ENCODE measurements at regions not wholly inside any gene's neighbourhood (a gene's known extent, or its start where the extent isn't known, plus 50 kb on each side); places are given as distances from the start of the nearest gene placed in this dataset.

DNA sequence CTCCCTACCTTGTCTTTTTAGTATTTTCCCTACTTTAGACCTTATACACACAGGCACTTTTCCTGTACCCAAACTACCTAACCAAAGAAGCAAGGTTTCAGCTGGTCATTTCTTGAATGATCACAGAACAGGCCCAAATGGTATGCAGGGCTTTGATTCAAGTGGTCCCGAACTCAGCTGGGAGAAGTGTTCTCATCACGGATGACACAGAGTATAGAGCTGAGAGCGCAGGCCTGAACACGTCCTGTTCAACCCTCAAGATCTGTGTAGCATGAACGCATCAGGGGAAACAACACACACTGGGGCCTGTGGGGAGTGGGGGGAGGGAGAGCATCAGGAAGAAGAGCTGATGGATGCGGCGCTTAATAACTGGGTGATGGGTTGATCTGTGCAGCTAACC, 318.2 kb downstream of the SFMBT2 start:
- H3K4me3 ChIP-seq (ENCODE audit: insufficient read depth, low read depth, low read length, poor library complexity, severe bottlenecking) = no peak overlapping the region
- H3K27ac ChIP-seq (ENCODE audit: insufficient read depth, low read length, poor library complexity, severe bottlenecking) = no peak overlapping the region
- no peaks in the 10 kb centered on the region for H3K27me3 ChIP-seq (replicated peaks; ENCODE audit: control insufficient read depth, insufficient read depth, low read length, poor library complexity, severe bottlenecking)
- H3K4me1 ChIP-seq (ENCODE audit: control insufficient read depth, insufficient read depth, low read length, poor library complexity, severe bottlenecking) = no peaks in the 10 kb centered on the region
- no peaks in the 10 kb centered on the region for H3K9me3 ChIP-seq (ENCODE audit: control insufficient read depth, low read length)
- no peak for DNase-seq
- H3K36me3 ChIP-seq (ENCODE audit: control insufficient read depth, insufficient read depth, low read length) = no peaks in the 10 kb centered on the region

DNA sequence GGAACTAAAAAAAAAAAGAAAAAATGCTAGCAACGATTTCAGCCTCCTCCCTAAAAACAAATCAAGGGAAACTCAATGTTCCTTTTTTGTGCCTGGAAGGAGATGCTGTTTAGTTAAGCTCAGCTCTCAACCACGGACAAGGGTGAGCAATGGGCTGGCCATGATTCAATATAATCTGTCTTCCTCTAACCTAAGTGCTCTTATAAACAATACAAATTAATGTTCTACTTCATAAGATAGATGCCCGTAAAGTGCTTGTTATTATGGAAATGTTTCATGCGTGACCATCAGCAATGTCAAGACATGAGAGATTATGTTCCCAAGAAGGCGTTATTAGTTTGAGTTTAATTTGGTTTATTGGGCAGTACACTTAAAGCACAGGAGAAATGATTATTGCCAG, 320.3 kb downstream of the SFMBT2 start:
- DNase-seq = no peak
- no peak overlapping the region for H3K27ac ChIP-seq (ENCODE audit: insufficient read depth, low read length, poor library complexity, severe bottlenecking)
- H3K36me3 ChIP-seq (ENCODE audit: control insufficient read depth, insufficient read depth, low read length) = no peaks in the 10 kb centered on the region
- no peaks in the 10 kb centered on the region for H3K4me1 ChIP-seq (ENCODE audit: control insufficient read depth, insufficient read depth, low read length, poor library complexity, severe bottlenecking)
- no peaks in the 10 kb centered on the region for H3K9me3 ChIP-seq (ENCODE audit: control insufficient read depth, low read length)
- H3K27me3 ChIP-seq (replicated peaks; ENCODE audit: control insufficient read depth, insufficient read depth, low read length, poor library complexity, severe bottlenecking) = no peaks in the 10 kb centered on the region
- no peak overlapping the region for H3K4me3 ChIP-seq (ENCODE audit: insufficient read depth, low read depth, low read length, poor library complexity, severe bottlenecking)

DNA sequence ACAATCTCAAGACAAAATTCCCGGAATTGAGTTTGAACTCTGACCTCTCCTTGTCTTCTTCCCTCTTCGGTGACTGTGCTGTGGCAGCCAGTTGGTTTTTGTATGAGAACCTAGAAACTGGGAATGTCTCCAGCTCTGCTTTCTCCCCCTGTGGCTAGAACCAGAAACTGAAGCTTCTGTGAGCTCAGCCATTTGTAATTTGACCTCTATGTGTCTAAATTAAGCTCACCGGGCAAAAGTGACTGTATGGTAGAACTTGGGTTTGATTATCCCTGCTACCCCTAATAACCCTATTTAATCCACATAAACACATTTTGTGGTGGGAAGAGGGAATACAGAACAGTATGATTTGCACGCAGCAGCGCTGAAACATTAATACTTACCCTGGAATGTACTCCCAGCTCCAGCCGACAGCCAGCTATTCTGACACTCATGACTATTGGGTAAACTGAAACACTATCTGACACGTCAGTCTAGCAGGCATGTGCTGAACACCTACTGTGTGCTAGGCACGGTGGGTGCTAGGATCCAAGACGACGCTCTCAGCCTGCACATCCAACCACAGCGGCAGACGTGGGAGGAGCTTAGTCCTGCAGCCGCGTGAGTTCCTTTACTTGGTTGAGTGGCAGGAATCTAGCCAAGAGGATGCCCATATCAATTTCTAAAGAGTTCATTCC, 324.8 kb downstream of the SFMBT2 start:
- Histone ChIP-seq H3K9me3 (ENCODE audit: control insufficient read depth, low read length) (no peaks in the 10 kb centered on the region), H3K4me3 (ENCODE audit: insufficient read depth, low read depth, low read length, poor library complexity, severe bottlenecking) (no peak overlapping the region), H3K27me3 (replicated peaks; ENCODE audit: control insufficient read depth, insufficient read depth, low read length, poor library complexity, severe bottlenecking) (no peaks in the 10 kb centered on the region), H3K27ac (ENCODE audit: insufficient read depth, low read length, poor library complexity, severe bottlenecking) (no peak overlapping the region), H3K4me1 (ENCODE audit: control insufficient read depth, insufficient read depth, low read length, poor library complexity, severe bottlenecking) (no peaks in the 10 kb centered on the region), H3K36me3 (ENCODE audit: control insufficient read depth, insufficient read depth, low read length) (no peaks in the 10 kb centered on the region)
- no peak for DNase-seq

DNA sequence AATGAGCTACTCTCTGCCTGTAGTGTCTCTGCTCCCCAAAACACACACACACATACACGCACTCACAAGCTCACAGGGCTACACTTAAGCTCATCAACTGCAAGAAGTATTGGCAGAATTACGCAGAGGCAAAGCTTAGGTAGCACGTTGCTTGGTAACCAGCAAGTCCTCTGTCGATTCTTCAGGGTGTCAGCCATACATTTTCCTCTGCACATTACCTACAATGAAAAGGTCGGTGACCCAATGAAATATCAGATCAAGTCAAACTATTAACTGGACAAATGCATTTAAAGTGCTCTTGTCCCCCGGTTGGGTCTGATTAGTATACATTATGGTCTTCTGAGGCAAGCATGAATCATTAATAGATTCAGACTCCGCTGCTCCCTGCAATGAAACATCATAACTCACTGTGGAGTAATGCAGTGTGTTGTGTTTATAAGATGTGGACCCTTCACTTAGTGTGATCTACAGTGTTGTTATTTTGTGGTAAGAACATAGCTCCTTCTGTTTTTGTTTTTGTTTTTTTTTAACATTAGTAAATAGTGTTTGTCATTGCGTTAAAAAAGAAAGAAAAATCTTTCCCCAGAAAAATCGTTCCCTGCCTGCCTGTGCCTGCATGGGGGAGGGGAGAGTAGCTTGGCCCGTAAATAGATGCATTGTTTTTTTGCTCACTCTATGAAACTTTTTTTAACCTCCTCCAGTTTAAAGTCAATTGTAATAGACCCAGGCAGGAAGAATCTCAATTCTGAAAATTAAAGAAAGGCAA, 325.5 kb downstream of the SFMBT2 start:
- Histone ChIP-seq H3K4me1 (ENCODE audit: control insufficient read depth, insufficient read depth, low read length, poor library complexity, severe bottlenecking) (no peaks in the 10 kb centered on the region), H3K27me3 (replicated peaks; ENCODE audit: control insufficient read depth, insufficient read depth, low read length, poor library complexity, severe bottlenecking) (peaks cover under 1% of the 10 kb centered on the region), H3K36me3 (ENCODE audit: control insufficient read depth, insufficient read depth, low read length) (no peaks in the 10 kb centered on the region), H3K4me3 (ENCODE audit: insufficient read depth, low read depth, low read length, poor library complexity, severe bottlenecking) (no peak overlapping the region), H3K27ac (ENCODE audit: insufficient read depth, low read length, poor library complexity, severe bottlenecking) (no peak overlapping the region), H3K9me3 (ENCODE audit: control insufficient read depth, low read length) (no peaks in the 10 kb centered on the region)
- DNase-seq = no peak

DNA sequence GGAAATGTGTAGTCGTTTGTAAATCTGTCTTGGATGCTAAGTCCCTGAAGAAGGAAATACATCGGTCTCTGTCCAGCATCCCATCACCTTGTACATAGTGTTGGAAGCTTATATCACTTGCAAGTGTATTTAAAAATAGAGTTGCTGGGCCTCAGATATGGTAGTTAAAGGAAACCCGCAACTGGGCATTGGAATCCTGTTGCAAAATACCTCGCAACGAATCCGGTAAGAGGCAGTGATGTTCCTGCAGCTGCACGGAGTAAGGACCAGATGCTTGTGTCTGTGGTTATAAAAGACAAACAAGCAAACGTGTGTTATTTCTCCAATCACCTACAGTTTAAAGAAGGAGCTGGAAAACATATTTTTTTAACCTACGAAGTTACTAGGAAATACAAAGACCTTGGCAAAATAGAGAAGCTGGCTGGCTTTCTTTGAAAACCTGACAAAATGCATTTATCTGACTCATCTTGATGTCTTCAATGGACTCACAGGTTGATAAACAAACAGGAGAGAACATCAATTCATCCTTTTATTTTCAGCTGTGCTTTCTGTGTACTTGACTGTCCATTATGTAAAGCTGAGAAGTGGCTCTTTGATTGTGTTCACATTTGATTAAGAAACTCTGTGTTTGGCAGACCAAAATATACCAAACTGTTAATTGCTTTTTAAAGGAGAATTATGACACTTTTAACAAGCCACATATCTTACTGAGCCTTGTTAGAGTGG, 326.4 kb downstream of the SFMBT2 start:
- Histone ChIP-seq H3K27ac (ENCODE audit: insufficient read depth, low read length, poor library complexity, severe bottlenecking) (no peak overlapping the region), H3K9me3 (ENCODE audit: control insufficient read depth, low read length) (no peaks in the 10 kb centered on the region), H3K27me3 (replicated peaks; ENCODE audit: control insufficient read depth, insufficient read depth, low read length, poor library complexity, severe bottlenecking) (peaks cover 2% of the 10 kb centered on the region), H3K4me1 (ENCODE audit: control insufficient read depth, insufficient read depth, low read length, poor library complexity, severe bottlenecking) (no peaks in the 10 kb centered on the region), H3K36me3 (ENCODE audit: control insufficient read depth, insufficient read depth, low read length) (no peaks in the 10 kb centered on the region), H3K4me3 (ENCODE audit: insufficient read depth, low read depth, low read length, poor library complexity, severe bottlenecking) (no peak overlapping the region)
- no peak for DNase-seq

DNA sequence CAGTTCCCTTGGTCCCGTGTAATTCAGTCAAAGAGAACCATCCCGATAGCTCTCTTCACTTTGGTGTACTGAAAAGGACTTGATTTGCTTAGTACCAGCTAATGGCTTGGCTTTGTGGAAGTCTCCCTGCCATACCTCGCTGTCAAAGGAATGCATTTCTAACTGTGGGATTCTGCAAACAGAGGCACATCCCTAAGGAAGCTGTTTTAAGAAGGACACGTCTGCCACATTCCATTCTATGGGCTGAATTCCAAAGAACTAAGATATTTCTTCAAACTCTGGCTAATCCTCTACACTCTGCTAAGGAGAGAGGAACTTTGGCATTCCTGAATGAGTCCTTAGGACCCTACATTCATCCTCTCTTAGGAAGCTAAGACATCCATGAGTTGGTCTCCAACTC, 327.9 kb downstream of the SFMBT2 start:
- no peak for DNase-seq
- Histone ChIP-seq H3K4me3 (ENCODE audit: insufficient read depth, low read depth, low read length, poor library complexity, severe bottlenecking) (no peak overlapping the region), H3K9me3 (ENCODE audit: control insufficient read depth, low read length) (no peaks in the 10 kb centered on the region), H3K4me1 (ENCODE audit: control insufficient read depth, insufficient read depth, low read length, poor library complexity, severe bottlenecking) (no peaks in the 10 kb centered on the region), H3K36me3 (ENCODE audit: control insufficient read depth, insufficient read depth, low read length) (no peaks in the 10 kb centered on the region), H3K27me3 (replicated peaks; ENCODE audit: control insufficient read depth, insufficient read depth, low read length, poor library complexity, severe bottlenecking) (peaks cover 2% of the 10 kb centered on the region), H3K27ac (ENCODE audit: insufficient read depth, low read length, poor library complexity, severe bottlenecking) (no peak overlapping the region)

DNA sequence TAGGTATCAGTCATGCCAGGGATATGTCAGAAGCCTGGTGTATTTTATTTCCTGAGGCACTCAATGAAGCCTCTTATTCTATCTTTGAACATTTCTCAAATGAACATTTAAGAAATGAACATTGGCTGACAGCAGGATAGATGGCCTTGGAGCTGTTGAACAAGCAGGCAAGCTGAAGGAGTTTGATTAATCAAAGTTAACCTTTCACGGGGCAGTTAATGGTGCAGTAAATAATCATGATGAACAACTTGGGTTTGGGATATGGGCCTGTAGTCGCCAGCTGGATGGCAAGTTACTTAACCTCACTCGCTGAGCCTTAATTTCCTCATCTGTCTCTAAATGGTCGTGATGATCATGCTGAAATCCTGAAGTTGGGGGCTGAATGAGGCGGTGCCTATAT, 333.0 kb downstream of the SFMBT2 start:
- no peaks in the 10 kb centered on the region for H3K4me1 ChIP-seq (ENCODE audit: control insufficient read depth, insufficient read depth, low read length, poor library complexity, severe bottlenecking)
- no peaks in the 10 kb centered on the region for H3K9me3 ChIP-seq (ENCODE audit: control insufficient read depth, low read length)
- peaks cover 2% of the 10 kb centered on the region for H3K27me3 ChIP-seq (replicated peaks; ENCODE audit: control insufficient read depth, insufficient read depth, low read length, poor library complexity, severe bottlenecking)
- H3K27ac ChIP-seq (ENCODE audit: insufficient read depth, low read length, poor library complexity, severe bottlenecking) = no peak overlapping the region
- no peak overlapping the region for H3K4me3 ChIP-seq (ENCODE audit: insufficient read depth, low read depth, low read length, poor library complexity, severe bottlenecking)
- DNase-seq = no peak
- H3K36me3 ChIP-seq (ENCODE audit: control insufficient read depth, insufficient read depth, low read length) = no peaks in the 10 kb centered on the region

DNA sequence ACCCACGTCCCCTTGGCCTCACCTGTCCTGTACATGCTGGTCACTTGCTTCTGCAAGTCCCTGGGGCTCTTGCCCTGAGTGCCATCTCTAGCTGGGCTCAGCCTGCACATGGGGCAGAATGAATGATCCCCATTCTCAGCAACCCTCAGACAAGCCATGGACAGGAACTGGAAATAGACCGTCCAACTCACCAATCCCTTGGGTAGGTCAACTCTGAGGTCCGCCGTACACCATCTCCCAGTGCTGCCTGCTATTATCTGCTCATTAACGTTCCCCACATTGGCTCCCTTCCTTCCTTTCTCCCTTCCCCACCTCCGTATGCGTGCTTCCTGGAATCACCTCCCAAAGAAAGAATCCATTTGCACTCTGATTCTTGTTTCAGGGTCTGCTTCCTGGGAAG, 335.0 kb downstream of the SFMBT2 start:
- no peak for DNase-seq
- Histone ChIP-seq H3K4me3 (ENCODE audit: insufficient read depth, low read depth, low read length, poor library complexity, severe bottlenecking) (no peak overlapping the region), H3K36me3 (ENCODE audit: control insufficient read depth, insufficient read depth, low read length) (no peaks in the 10 kb centered on the region), H3K27ac (ENCODE audit: insufficient read depth, low read length, poor library complexity, severe bottlenecking) (no peak overlapping the region), H3K9me3 (ENCODE audit: control insufficient read depth, low read length) (no peaks in the 10 kb centered on the region), H3K4me1 (ENCODE audit: control insufficient read depth, insufficient read depth, low read length, poor library complexity, severe bottlenecking) (no peaks in the 10 kb centered on the region), H3K27me3 (replicated peaks; ENCODE audit: control insufficient read depth, insufficient read depth, low read length, poor library complexity, severe bottlenecking) (peaks cover 2% of the 10 kb centered on the region)

DNA sequence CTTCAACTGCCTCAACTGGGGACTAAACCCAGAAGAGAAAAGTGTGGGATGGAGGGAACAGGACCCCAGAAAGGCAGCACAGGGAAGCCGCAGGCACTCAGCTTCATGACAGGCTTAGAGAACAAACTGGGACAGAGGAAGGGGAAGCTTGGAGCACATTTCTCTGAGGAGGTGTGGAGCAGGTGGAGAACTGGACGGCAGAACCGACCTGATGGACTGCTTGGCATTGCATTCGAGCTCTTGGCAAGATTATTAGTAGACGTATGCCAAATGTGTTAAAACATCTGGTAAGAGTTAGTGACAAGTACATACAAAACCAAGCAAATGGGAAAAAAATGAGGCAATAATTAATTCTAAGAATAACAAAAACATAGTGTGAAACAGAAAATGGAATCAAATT, 335.7 kb downstream of the SFMBT2 start:
- no peaks in the 10 kb centered on the region for H3K4me1 ChIP-seq (ENCODE audit: control insufficient read depth, insufficient read depth, low read length, poor library complexity, severe bottlenecking)

DNA sequence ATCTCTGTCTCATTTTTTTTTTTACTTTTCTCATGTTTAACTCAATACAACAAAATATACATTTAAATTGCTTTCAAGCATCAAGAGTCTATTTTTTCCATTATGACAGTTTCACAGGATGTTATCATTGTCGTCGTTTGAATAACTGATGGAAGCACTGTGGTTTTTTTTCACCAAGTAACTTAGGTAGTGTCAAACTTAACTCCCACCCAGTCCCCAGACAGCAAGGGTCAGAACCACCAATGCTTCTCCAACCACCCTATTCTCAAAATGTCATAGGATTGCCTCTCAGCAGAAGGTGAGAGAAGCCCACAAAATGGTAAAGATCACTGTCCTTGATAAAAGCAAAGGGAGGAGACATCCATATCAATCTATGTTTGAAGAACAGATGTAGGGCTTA, 339.4 kb downstream of the SFMBT2 start:
- H3K36me3 ChIP-seq (ENCODE audit: control insufficient read depth, insufficient read depth, low read length) = no peaks in the 10 kb centered on the region
- no peaks in the 10 kb centered on the region for H3K4me1 ChIP-seq (ENCODE audit: control insufficient read depth, insufficient read depth, low read length, poor library complexity, severe bottlenecking)
- H3K27ac ChIP-seq (ENCODE audit: insufficient read depth, low read length, poor library complexity, severe bottlenecking) = no peak overlapping the region
- H3K9me3 ChIP-seq (ENCODE audit: control insufficient read depth, low read length) = no peaks in the 10 kb centered on the region
- DNase-seq = no peak
- no peaks in the 10 kb centered on the region for H3K27me3 ChIP-seq (replicated peaks; ENCODE audit: control insufficient read depth, insufficient read depth, low read length, poor library complexity, severe bottlenecking)
- H3K4me3 ChIP-seq (ENCODE audit: insufficient read depth, low read depth, low read length, poor library complexity, severe bottlenecking) = no peak overlapping the region

More for the DNA sequence above, 335.7 kb downstream of the SFMBT2 start:
- DNase-seq = no peak
- Histone ChIP-seq H3K9me3 (ENCODE audit: control insufficient read depth, low read length) (no peaks in the 10 kb centered on the region), H3K4me3 (ENCODE audit: insufficient read depth, low read depth, low read length, poor library complexity, severe bottlenecking) (no peak overlapping the region), H3K27ac (ENCODE audit: insufficient read depth, low read length, poor library complexity, severe bottlenecking) (no peak overlapping the region), H3K36me3 (ENCODE audit: control insufficient read depth, insufficient read depth, low read length) (no peaks in the 10 kb centered on the region), H3K27me3 (replicated peaks; ENCODE audit: control insufficient read depth, insufficient read depth, low read length, poor library complexity, severe bottlenecking) (no peaks in the 10 kb centered on the region)

Data from effector memory CD4-positive, alpha-beta T cell (primary cell).